NCI-H128 (cell line): ENCODE measurements at regions not wholly inside any gene's neighbourhood (a gene's known extent, or its start where the extent isn't known, plus 50 kb on each side); places are given as distances from the start of the nearest gene placed in this dataset.
"Not testable (repeated sequence)": the region's sequence is repeated elsewhere in the genome, so short reads cannot be mapped to it uniquely, and the experiment has no call there.

ENCODE experiments used
- DNase-seq: peaks from one replicate; lab custom pipeline; 2025; ENCODE audit not compliant: unreplicated experiment; lab: John Stamatoyannopoulos, UW

DNA sequence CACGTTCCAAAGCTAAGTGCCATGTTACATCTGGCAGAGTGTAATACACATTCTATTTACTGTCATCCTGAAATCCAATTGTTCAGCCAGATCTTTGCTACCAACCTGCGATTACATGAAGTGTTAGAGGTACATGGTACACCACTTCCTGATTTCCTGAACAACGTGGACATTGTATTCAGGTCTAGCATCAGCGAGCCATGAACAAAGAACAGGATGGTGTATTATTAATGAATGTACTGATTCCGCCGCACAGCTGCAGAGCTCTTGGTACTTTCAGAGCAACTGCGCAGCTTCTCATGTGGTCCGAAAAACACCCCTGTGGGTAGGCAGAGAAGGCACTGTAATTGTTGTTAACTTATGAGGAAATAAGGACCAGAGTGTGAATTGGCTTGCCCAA is 511.4 kb downstream of the AJAP1 start:
- no peak for DNase-seq

DNA sequence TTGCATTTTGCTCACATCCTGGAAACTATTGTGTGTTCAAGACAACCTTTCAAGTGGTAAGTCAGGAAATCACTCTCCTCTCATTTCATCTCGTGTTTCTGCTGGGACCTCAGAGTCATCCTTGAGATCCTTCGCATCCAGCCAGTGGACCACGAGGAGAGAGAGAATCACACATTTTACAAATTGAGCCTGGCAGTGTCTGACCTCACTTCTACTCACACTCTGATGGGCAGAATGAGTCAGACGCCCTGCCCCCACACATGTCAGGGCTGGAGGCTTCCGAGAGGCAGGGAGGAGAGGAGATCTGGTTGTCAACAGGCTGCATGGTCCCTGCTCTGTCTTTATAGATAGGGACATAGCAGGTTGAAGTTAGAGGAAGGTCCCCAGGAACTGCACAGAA is 509.7 kb downstream of the AJAP1 start:
- no peak for DNase-seq

DNA sequence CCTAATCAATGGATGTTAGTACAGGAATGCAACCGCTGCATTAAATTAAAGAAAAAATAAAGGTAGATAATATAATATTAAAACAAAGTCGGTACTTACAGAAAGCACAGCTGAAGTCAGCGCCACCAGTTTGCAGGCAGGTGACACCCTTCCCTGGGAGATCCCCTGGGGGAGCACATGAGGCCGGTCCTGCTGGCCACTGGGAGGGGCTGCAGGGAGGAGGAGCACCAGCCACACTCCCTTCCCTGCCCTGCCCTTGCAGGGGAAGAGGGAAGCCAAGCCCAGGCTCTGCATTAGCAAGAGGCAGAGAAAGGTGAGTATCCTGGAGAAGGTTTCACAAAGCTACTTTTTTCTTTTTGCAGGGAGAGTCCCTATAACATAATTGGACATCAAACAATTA is 507.0 kb downstream of the AJAP1 start:
- DNase-seq, result no peak

DNA sequence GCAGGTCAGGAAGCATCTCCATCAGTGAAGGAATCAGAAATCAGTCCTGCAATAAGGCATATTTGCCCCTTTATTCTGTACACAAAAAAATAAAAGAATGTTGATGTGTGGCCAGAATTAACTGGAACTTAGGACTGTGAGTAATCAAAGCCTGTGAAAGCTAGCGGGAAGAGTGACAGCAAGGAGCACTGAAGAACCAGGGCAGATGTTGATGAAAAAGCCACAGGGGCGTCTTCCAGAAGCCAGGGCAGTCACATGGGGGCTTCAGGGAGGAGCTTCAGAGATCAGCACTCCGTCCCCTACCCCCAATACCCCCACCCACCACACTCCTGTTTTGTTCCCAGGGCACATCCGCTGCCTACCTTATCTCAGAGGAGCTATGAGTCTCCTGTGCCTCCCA is 502.8 kb downstream of the AJAP1 start:
- DNase-seq, result no peak

DNA sequence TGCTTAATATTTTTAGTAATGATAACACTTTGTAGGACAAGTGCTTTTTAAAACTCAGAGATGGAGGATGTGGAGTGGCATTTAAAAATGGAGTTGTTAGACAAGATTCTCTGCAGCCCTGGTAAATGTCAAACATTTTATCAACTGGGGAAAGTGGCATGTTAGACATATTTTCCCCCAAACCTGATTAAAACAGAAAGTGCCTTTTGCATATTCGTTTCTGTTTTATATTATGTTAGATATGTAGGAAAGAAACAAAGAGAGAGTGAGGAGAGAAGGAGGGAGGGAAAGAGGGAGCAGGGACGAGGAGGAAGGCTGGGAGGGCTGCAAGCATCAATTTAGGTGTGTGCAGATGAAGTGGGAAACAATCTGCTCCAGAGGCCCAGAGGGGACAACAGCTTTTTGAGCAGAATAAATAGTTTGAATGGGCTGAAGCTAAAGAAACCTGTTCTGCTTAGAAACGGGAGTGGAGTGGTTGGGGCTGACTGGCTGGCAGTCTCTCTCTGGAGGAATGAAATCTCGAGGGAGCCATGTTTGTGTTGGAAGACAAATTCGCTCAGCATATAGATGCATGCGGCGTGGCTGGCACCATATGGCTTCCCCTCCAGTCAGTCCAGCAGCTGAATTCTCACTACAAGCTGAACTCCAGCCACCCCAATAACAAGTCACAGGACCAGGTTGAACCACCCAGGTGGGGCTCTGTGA is 502.2 kb downstream of the AJAP1 start:
- no peak for DNase-seq

DNA sequence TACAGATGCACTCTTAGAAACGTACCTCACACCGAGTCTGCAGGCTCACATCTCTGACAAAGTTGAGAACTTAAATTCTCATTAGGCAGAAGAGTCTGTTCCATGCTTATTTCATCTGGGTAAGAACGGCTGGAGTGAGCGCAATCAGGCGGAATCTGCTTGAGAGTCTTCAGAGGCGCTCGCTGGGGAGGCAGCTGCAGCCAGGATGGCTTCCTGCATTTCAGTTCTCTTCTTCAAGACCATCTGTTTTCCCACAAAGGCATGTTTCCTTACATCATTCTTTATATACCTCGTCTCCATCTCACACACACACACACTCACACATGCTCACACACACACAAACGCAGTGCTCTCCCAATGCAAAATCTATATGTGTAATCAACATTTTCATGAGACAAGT is 497.1 kb downstream of the AJAP1 start:
- DNase-seq, result no peak

DNA sequence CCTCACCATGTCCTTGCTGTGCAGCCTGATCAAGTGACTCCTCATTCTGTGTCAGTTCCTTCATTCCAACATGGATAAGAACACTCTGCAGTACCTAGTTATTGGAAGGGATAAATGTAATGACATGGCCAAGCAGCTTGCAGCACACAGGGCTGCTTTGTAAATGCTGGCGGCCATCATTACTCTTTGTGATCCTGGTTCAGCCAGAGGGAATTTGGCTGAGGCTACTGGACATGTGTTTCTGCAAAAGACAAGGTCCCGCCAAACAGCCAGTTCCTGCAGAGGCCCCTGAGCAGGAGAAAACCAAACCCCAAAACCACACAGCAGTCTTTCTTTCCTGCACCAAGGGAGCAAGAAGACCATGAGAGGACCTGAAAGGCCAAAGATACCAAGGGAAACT is 495.8 kb downstream of the AJAP1 start:
- no peak for DNase-seq

DNA sequence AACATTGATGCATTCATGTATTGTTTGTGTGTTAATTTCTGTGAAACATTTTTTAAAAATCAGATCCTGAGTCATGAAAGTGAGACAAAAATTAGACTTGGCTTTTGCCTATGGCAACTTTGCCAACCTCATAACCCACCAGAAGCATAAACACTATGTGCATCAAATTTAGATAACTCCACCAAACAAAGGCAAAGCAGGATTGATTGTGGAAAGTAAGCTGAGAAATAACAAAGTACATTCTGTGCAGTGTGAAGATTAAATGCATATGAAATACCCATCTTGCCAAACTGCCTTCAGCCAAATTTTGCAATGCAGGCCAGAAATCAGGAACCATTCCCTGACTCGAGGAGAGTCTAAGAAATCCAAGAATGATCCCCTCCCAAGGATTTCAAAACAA is 493.4 kb downstream of the AJAP1 start:
- DNase-seq, result no peak

DNA sequence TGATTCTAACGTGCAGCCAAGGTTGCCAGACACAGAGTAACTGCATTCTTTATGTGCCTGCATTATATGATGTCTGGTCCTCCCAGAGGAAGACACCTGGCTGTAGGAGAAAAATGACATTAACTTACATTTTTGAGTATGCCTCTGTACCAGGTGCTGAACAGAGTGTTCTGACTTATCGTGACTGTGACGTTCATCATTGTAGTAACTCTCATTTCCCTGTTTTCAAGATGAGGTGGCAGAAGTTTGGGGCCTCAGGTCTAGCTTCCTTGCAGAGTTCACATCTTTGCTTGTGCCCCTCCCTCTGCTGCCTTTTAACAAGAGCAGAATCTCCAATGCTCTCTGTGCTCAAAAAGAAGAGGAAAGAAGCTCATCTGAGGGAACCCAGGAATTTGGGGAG is 488.0 kb downstream of the AJAP1 start:
- DNase-seq, result no peak

DNA sequence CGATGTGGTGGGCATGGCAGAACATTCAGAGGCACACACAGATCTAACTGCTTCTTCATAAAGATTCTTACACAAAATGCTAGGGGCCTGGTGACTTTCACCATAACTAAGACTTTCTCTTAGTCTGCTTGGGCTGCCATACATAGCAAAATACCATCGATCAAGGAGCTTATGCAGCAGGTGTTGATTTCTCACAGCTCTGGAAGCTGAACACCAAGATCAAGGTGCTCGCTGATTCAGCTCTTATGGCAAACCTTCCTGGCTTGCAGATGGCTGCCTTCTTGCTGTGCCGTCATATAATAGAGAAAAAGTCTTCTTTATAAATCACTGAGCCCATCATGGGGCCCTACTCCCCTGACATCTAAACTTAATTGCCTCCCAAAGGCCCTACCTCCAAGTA is 487.3 kb downstream of the AJAP1 start:
- no peak for DNase-seq

DNA sequence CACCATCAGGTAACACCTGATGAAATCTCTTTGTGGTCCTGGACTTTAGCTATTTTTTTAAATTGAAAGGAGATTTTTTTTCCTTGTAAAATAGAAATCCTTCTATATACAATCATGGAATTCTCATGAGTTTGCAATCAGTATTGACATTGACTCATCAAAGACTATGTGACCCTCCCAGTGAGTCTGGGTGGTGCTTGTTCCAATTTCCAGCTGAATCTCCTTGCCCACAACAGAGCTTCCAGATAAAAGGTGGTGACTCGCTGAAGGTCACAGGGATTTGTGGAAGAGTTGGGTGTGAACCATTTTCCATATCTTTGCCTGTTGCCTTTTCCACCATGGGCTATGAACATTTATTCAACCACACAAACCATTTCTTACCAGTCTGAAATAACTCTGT is 486.6 kb downstream of the AJAP1 start:
- no peak for DNase-seq

DNA sequence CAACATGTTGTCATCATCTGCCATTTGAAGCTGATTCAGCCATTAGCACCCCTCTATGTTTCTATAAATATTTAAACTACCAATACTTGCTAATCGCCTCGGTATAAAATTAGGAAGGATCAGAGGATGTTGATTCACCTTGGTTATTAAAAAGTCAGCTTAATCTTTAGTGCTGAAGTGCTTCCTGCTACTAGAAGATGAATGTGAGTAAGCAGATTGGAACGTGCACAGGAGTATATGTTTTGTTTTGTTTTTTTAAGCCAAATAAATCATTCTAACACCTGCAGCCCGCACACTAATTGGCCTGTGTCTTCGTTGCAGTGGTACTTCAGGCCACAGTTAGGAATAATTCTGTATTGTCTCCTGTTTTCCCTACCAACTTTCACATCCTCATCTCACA is 485.7 kb downstream of the AJAP1 start:
- DNase-seq, result no peak

DNA sequence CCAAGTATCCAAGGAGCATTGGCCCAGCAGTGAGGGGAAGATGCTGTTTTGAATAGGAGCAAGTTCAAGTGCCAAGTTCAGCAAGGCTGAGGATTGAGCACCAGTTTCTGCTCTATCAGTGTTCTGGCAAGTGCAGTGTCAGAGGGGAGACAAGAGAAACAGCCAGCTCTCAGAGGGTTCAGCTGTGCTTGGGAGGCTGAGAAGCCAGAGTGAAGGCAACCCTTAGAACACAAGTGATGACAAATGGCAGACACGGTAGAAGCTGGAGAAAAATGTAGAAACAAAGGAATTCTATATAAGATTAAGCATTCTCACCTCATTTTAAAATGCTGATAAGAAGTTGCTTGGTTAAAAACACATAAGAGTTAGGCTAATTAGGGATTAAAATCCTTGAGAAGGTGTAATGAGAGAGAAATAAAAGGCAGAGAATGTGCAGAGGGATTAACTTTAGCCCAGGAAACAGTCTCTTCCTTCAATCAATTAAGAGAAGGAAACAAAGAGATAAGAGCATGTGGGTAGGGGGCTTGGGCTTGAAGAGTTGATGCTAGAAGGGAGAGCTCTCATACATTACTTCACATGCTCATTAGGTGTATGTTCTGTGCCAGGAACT is 475.4 kb downstream of the AJAP1 start:
- no peak for DNase-seq

DNA sequence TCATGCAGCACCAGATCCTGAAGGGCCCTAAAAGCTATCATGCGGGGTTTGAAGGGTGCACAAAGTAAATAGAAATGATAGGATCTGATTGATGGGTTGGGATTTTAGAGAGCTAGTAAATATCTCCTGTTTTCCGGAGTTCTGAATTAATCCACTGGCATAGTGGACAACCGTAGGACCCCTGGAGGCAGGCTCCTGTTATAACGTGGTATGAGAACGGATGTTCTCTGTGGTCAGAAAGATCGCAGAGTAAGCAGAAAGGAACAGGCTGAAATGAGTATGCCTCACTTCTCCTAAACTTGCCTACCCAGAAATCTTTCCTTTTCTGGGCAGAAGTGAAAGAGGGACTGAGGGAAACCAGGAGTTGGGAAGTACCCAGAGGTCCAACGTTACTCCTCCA is 470.8 kb downstream of the AJAP1 start:
- DNase-seq, result no peak

DNA sequence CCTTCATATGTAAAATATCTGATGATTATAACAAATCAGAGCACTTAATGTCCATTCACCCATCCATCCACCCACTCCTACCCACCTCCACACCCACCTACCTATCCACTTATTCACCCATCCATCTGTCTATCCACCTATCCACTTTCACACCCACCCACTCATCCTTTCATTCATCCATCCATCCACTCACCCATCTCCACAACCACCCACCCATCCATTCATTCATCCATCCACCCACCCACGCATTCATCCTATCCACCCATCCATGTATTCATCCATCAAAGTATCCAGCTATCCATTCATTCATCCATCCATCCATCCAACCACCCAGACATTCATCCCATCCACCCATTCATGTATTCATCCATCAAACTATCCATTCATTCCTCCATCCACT is 466.1 kb downstream of the AJAP1 start:
- no peak for DNase-seq

DNA sequence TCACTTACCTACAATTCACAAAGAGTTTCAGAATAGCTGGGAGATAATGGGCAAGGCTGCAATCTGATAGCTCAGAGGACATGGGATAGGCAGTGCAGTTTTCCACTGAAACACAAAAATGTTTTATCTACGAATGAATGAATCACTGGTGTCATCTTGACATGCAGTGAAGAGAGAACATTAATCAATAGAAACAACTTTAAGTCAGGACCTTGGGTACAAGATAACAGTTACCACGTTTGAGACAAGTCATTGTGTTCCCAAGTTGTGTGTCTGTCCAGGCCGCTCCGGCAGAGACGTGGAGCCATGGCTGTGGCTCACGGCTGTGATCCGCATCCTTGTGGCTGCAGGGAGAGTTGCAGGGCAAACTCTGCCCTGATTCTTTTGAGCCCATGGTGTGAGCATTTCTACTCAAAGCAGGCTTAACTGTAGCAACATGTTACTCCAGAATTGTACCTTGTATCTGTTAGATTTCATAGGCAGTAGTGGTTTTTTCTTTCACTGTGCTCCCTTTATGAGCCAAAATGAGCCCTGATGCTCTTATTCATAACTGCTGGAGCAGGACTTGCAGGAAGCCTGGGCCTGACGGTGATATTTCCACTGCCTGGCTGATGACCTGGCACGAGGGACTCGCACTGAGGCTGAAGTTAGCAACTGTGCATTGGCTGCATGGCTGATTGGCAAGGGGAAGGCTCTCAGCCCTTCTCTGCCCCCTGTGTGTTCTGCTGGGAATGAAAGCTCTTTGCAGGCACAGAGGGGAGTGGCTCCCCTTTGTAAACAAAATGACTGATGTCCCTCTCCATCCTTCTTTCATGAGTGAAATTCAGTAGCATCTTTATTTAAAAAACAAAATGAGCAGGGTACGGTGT is 465.2 kb downstream of the AJAP1 start:
- DNase-seq, result no peak

DNA sequence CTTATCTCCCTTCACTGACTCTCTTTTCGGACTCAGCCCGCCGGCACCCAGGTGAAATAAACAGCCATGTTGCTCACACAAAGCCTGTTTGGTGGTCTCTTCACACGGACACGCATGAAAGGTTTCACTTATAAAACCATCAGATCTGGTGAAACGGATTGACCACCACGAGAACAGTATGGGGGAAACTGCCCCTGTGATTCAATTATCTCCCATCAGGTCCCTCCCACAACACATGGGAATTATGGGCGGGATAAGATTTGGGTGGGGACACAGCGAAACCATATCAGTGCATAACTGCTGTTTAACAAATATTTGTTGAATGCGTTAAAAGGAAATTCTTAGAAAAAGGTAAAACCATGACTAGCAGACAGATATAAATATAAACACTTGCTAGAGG is 464.4 kb downstream of the AJAP1 start:
- DNase-seq, result not testable (repeated sequence)

DNA sequence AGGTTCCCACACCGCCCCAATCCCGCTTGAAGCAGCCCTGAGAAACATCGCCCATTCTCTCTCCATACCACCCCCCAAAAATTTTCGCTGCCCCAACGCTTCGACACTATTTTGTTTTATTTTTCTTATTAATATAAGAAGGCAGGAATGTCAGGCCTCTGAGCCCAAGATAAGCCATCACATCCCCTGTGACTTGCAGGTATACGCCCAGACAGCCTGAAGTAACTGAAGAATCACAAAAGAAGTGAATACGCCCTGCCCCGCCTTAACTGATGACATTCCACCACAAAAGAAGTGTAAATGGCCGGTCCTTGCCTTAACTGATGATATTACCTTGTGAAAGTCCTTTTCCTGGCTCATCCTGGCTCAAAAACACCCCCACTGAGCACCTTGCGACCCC is 463.9 kb downstream of the AJAP1 start:
- not testable (repeated sequence) for DNase-seq

DNA sequence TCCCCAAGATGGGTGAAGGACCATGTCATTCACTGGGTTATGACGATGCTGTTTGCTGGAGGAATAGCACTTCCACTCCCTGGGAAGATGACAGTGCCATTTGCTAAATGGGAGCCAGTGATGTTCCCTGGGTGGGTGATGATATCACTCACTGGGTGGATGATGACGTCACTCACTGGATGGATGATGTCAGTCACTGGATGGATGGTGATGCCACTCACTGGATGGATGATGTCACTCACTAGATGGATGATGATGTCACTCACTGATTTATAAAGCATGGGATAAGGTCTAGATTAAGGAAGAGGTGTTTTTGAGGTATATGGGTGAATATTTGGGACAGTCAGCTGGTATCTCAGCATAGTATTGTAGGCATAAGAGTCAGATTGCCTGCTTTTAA is 457.2 kb downstream of the AJAP1 start:
- DNase-seq, result no peak

DNA sequence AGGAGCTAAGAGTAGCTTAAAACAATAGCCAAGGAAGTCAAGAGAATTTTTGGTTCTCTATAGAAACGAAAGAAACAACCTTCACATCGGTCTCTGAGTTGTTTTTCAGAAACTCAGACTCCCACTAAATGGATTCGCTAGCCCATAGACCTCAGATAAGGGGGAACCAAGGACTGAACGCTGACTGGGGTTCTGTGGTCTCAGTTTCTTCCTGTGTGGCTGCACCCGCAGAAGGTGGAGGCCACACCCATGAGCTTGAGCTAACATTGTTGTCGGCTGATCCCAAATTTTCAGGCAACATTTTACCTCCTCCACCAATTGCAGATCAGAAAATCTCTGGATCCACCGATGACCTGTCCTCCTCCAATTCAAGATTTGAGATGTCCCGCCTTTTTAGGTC is 456.1 kb downstream of the AJAP1 start:
- DNase-seq, result no peak

DNA sequence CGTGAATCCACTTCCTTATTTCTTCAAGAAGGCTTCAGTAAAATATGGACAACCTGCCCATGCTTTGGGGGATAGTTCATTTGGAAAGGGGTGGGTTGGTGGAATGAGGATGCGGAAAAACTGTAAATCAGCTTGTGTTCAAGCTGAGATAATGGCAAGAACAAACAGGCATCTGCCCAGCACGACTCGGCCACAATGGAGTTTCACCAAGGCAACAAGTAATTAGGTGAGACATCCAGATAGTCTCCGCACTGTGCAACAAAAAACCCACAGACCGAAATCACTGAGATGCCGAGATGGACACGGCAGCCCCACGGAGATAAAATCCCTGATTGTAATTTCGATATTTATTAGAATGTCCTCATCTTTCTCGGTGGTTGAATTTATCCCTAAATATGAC is 455.2 kb downstream of the AJAP1 start:
- no peak for DNase-seq

DNA sequence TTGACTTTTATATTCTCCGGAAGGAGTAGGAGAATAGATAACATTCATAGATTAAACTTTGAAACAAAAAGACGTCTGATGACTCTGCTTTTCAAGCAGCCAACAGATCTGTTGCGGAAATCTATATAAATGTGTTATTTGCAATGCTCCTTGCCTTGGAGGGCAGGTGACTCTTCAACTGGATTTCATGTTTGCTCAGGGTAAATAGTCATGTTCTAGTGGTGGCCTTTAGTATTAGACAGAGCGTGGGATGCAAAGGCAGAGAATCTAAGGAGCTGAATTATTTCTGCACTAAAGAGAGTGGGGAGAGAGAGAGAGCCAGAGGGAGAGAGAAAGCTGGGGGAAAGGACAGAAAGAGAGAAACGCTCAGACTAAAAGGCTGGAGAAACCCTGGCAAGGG is 454.3 kb downstream of the AJAP1 start:
- no peak for DNase-seq
